Breast epithelium (tissue), 4 donors: ENCODE measurements at regions not wholly inside any gene's neighbourhood (a gene's known extent, or its start where the extent isn't known, plus 50 kb on each side); places are given as distances from the start of the nearest gene placed in this dataset.

ENCODE experiments used
- DNase-seq, 2 donors: peaks; one replicate each; pipeline ENCODE4 v3.0.0-alpha.2; 2019; ENCODE audit warnings: low spot score in 2 of 2
- H3K27ac ChIP-seq, 2 donors: fragments of 200-600 bp; sonication (generic) in 1 of 2; one replicate each; pipeline ENCODE4 v1.5.1; 2016 to 2019; ENCODE audit warnings: mild to moderate bottlenecking in 1 of 2
- H3K27me3 ChIP-seq, 2 donors: fragments of 200-600 bp; sonication (generic) in 1 of 2; one replicate each; pipeline versions ENCODE4 v1.5.1 to v1.6.0; 2017 to 2019; ENCODE audit warnings: control low read depth in 1 of 2, mild to moderate bottlenecking in 1 of 2
- H3K36me3 ChIP-seq: fragments of 200-600 bp; one replicate; pipeline ENCODE4 v1.5.1; 2019
- H3K4me1 ChIP-seq, 2 donors: fragments of 200-600 bp; sonication (generic); one replicate each; pipeline ENCODE4 v1.5.1; 2016 to 2019; ENCODE audit warnings: control low read depth in 1 of 2
- H3K4me3 ChIP-seq, 3 donors: fragments of 200-600 bp; sonication (generic); 1 replicate in 2 of 3; 2 replicates in 1 of 3; pipeline ENCODE4 v1.5.1; 2016 to 2019; ENCODE audit warnings: mild to moderate bottlenecking in 3 of 3, moderate library complexity in 2 of 3
- H3K9me3 ChIP-seq, 2 donors: fragments of 200-600 bp; sonication (generic) in 1 of 2; one replicate each; pipeline ENCODE4 v1.5.1; 2016 to 2019; ENCODE audit warnings: control low read depth in 1 of 2
- CTCF ChIP-seq, 3 donors: fragments of 450-650 bp; IDR thresholded peaks; one replicate each; pipeline ENCODE4 v1.5.1; 2016 to 2017; ENCODE audit warnings: antibody characterized with exemption in 3 of 3, mild to moderate bottlenecking in 3 of 3, moderate library complexity in 3 of 3
- POLR2A ChIP-seq: fragments of 450-650 bp; IDR thresholded peaks from one replicate; pipeline ENCODE4 v1.6.1; 2016; ENCODE audit warnings: antibody characterized with exemption, mild to moderate bottlenecking, moderate library complexity
- POLR2AphosphoS5 ChIP-seq, 3 donors: sonication (generic); formaldehyde crosslinking; IDR thresholded peaks; one replicate each; pipeline ENCODE4 v1.6.1; 2017; ENCODE audit warnings: antibody characterized with exemption in 3 of 3
- intact Hi-C: fragments of 100-400 bp; cut with DNase I; formaldehyde crosslinking; loops from one replicate; pipeline ENCODE4 v1.15.1; 2023; ENCODE audit warnings: low total_unique reads

- no peaks in the 10 kb centered on the region for H3K27me3 ChIP-seq
- no peaks in the 10 kb centered on the region for H3K36me3 ChIP-seq
- no peak for DNase-seq
- H3K27ac ChIP-seq: no peak overlapping the region
- intact Hi-C loops: no loop called here
- no peak for TF ChIP-seq CTCF (IDR thresholded peaks at IDR 0.05)
- H3K9me3 ChIP-seq: no peaks in the 10 kb centered on the region
- no peaks in the 10 kb centered on the region for H3K4me1 ChIP-seq
- H3K4me3 ChIP-seq: no peak overlapping the region
These were observed 522.5 kb downstream of the TLE4 start for GRCh38 chr9:80094176-80094771.

GRCh38 chr9:80093695-80094094 is 521.9 kb downstream of the TLE4 start:
- no peak overlapping the region for H3K27ac ChIP-seq
- DNase-seq: no peak
- no peak overlapping the region for H3K4me3 ChIP-seq
- intact Hi-C loops: no loop called here
- no peaks in the 10 kb centered on the region for H3K4me1 ChIP-seq
- no peaks in the 10 kb centered on the region for H3K9me3 ChIP-seq
- no peaks in the 10 kb centered on the region for H3K27me3 ChIP-seq
- TF ChIP-seq CTCF (IDR thresholded peaks at IDR 0.05) (no peak), POLR2A (no peak), POLR2AphosphoS5 (IDR thresholded peaks at IDR 0.05) (no peak)
- no peaks in the 10 kb centered on the region for H3K36me3 ChIP-seq

- Histone ChIP-seq H3K4me1 (no peaks in the 10 kb centered on the region), H3K4me3 (no peak overlapping the region), H3K36me3 (no peaks in the 10 kb centered on the region), H3K27me3 (no peaks in the 10 kb centered on the region), H3K9me3 (no peaks in the 10 kb centered on the region), H3K27ac (no peak overlapping the region)
- no peak for DNase-seq
- TF ChIP-seq POLR2A (no peak), CTCF (IDR thresholded peaks at IDR 0.05) (no peak), POLR2AphosphoS5 (IDR thresholded peaks at IDR 0.05) (no peak)
- intact Hi-C loops: no loop called here
These were observed 519.8 kb downstream of the TLE4 start for GRCh38 chr9:80091526-80091925.

GRCh38 chr9:80090317-80090716 is 518.6 kb downstream of the TLE4 start:
- H3K36me3 ChIP-seq: no peaks in the 10 kb centered on the region
- DNase-seq: no peak
- H3K27me3 ChIP-seq: no peaks in the 10 kb centered on the region
- H3K4me3 ChIP-seq: no peak overlapping the region
- intact Hi-C loops: no loop called here
- TF ChIP-seq POLR2AphosphoS5 (IDR thresholded peaks at IDR 0.05): no peak
- TF ChIP-seq CTCF (IDR thresholded peaks at IDR 0.05): no peak
- no peak for TF ChIP-seq POLR2A
- H3K9me3 ChIP-seq: no peaks in the 10 kb centered on the region
- no peak overlapping the region for H3K27ac ChIP-seq
- H3K4me1 ChIP-seq: no peaks in the 10 kb centered on the region

- TF ChIP-seq POLR2AphosphoS5 (IDR thresholded peaks at IDR 0.05) (no peak), CTCF (IDR thresholded peaks at IDR 0.05) (no peak)
- DNase-seq: no peak
- no peaks in the 10 kb centered on the region for H3K4me1 ChIP-seq
These were observed 515.1 kb downstream of the TLE4 start for GRCh38 chr9:80086822-80087345.

More at GRCh38 chr9:80086822-80087345, 515.1 kb downstream of the TLE4 start:
- Histone ChIP-seq H3K36me3 (no peaks in the 10 kb centered on the region), H3K27me3 (no peaks in the 10 kb centered on the region), H3K4me3 (no peak overlapping the region), H3K9me3 (no peaks in the 10 kb centered on the region), H3K27ac (no peak overlapping the region)
- intact Hi-C loops: loop anchor here (5.0 kb wide), 1 partner anchor 150 kb away; no protein-coding TSS in a partner anchor
